ENCODE measurements at regions not wholly inside any gene's neighbourhood (a gene's known extent, or its start where the extent isn't known, plus 50 kb on each side); places are given as distances from the start of the nearest gene placed in this dataset.

GRCh38 chr2:181332044-181332605 is 125.1 kb upstream of the ITGA4 start:
- H4K20me1 ChIP-seq (ENCODE audit: insufficient read depth, low read length): no peaks in the 10 kb centered on the region
- H3K79me2 ChIP-seq (ENCODE audit: insufficient read depth, low read length): no peaks in the 10 kb centered on the region
- ChIA-PET POLR2A (no interaction called here), CTCF (ENCODE audit: low intra/inter-chr PET ratio, low total read pairs) (no interaction called here)
- BruUV-seq (replicated peaks): no TSS peak
- no peaks in the 10 kb centered on the region for H3K36me3 ChIP-seq (replicated peaks in 1 of 2; ENCODE audit: control insufficient read depth in 1 of 2, insufficient read depth in 2 of 2, low read length in 2 of 2)
- no peak for FAIRE-seq
- TF ChIP-seq RFX1 (IDR thresholded peaks at IDR 0.05) (no peak), ZNF749 (CRISPR knock-in tag; IDR thresholded peaks at IDR 0.05; ENCODE audit: borderline replicate concordance) (no peak), NFYC (CRISPR knock-in tag; IDR thresholded peaks at IDR 0.05) (no peak), ATF4 (CRISPR knock-in tag; IDR thresholded peaks at IDR 0.05) (no peak), ZFX (CRISPR knock-in tag; IDR thresholded peaks at IDR 0.05; ENCODE audit: low read depth) (no peak), SIX4 (CRISPR knock-in tag; IDR thresholded peaks at IDR 0.05) (no peak), ZNF577 (CRISPR knock-in tag; IDR thresholded peaks at IDR 0.05; ENCODE audit: borderline replicate concordance, low read depth) (no peak)
- intact Hi-C loops (cut with micrococcal nuclease; ENCODE audit: unreplicated experiment): no loop called here
- no peak for ATAC-seq
- DNase-seq (ENCODE audit: low spot score): no peak
- H3K4me3 ChIP-seq (replicated peaks in 1 of 3; ENCODE audit: insufficient read depth in 1 of 3, low read depth in 2 of 3, low read length in 3 of 3): no peak overlapping the region
- H3K9ac ChIP-seq (ENCODE audit: insufficient read depth, low read depth, low read length): no peak overlapping the region
- no peak overlapping the region for H3K27ac ChIP-seq (ENCODE audit: extremely low read length, insufficient read depth, low read length)
- no peaks in the 10 kb centered on the region for H3K4me1 ChIP-seq (ENCODE audit: insufficient read depth, low read length)
- in situ Hi-C loops (cut with HindIII; ENCODE audit: extremely low pct_ligation_motif_present, low pct_unique_long_range_greater_than_20kb): no loop called here
- H3K9me3 ChIP-seq (ENCODE audit: low read length): no peaks in the 10 kb centered on the region
- WGBS (ENCODE audit: low lambda C conversion rate): 13% methylated on average over 3 of the region's 3 CpGs
- no peaks in the 10 kb centered on the region; a peak in 1 of 5 replicates for H3K27me3 ChIP-seq (ENCODE audit: control insufficient read depth in 1 of 2, insufficient read depth in 2 of 2, low read length in 2 of 2)
- H2AFZ ChIP-seq (ENCODE audit: low read length): no peak overlapping the region
- H3K4me2 ChIP-seq (ENCODE audit: low read depth, low read length): no peak overlapping the region

GRCh38 chr2:181334158-181334826 is 122.9 kb upstream of the ITGA4 start:
- H3K9ac ChIP-seq (ENCODE audit: insufficient read depth, low read depth, low read length): no peak overlapping the region
- in situ Hi-C loops (cut with HindIII; ENCODE audit: extremely low pct_ligation_motif_present, low pct_unique_long_range_greater_than_20kb) (no loop called here), intact Hi-C loops (cut with micrococcal nuclease; ENCODE audit: unreplicated experiment) (no loop called here)
- H3K4me2 ChIP-seq (ENCODE audit: low read depth, low read length): no peak overlapping the region
- no peaks in the 10 kb centered on the region for H4K20me1 ChIP-seq (ENCODE audit: insufficient read depth, low read length)
- POLR2A ChIA-PET: no interaction called here
- FAIRE-seq (no peak), ATAC-seq (no peak), DNase-seq (ENCODE audit: low spot score) (no peak)
- BruUV-seq (replicated peaks): no TSS peak
- H2AFZ ChIP-seq (ENCODE audit: low read length): no peak overlapping the region
- no peaks in the 10 kb centered on the region for H3K9me3 ChIP-seq (ENCODE audit: low read length)
- 6% methylated on average over 4 of the region's 4 CpGs for WGBS (ENCODE audit: low lambda C conversion rate)
- CTCF ChIA-PET (ENCODE audit: low intra/inter-chr PET ratio, low total read pairs): no interaction called here
- H3K79me2 ChIP-seq (ENCODE audit: insufficient read depth, low read length): no peaks in the 10 kb centered on the region
- no peaks in the 10 kb centered on the region for H3K4me1 ChIP-seq (ENCODE audit: insufficient read depth, low read length)
- no peaks in the 10 kb centered on the region; a peak in 1 of 5 replicates for H3K27me3 ChIP-seq (ENCODE audit: control insufficient read depth in 1 of 2, insufficient read depth in 2 of 2, low read length in 2 of 2)
- H3K36me3 ChIP-seq (replicated peaks in 1 of 2; ENCODE audit: control insufficient read depth in 1 of 2, insufficient read depth in 2 of 2, low read length in 2 of 2): no peaks in the 10 kb centered on the region
- H3K4me3 ChIP-seq (replicated peaks in 1 of 3; ENCODE audit: insufficient read depth in 1 of 3, low read depth in 2 of 3, low read length in 3 of 3): no peak overlapping the region
- H3K27ac ChIP-seq (ENCODE audit: extremely low read length, insufficient read depth, low read length): no peak overlapping the region
- no peak for TF ChIP-seq SALL2 (CRISPR knock-in tag; IDR thresholded peaks at IDR 0.05)
- TF ChIP-seq MAZ (IDR thresholded peaks at IDR 0.05; ENCODE audit: borderline replicate concordance, low read depth, low read length): no peak
- TF ChIP-seq MAZ (CRISPR knock-in tag; IDR thresholded peaks at IDR 0.05; ENCODE audit: low read depth): no peak
- no peak for TF ChIP-seq ZNF224 (CRISPR knock-in tag; IDR thresholded peaks at IDR 0.05)
- TF ChIP-seq SIN3B (IDR thresholded peaks at IDR 0.05; ENCODE audit: low read length): no peak
- no peak for TF ChIP-seq ADNP (CRISPR knock-in tag; IDR thresholded peaks at IDR 0.05)
- no peak for TF ChIP-seq POLR2AphosphoS2 (IDR thresholded peaks at IDR 0.05; ENCODE audit: low read depth, low read length)
- no peak for TF ChIP-seq KAT8 (CRISPR knock-in tag; IDR thresholded peaks at IDR 0.05)
- no peak for TF ChIP-seq ZNF644 (CRISPR knock-in tag; IDR thresholded peaks at IDR 0.05; ENCODE audit: low read depth)
- no peak for TF ChIP-seq MEF2D (CRISPR knock-in tag; IDR thresholded peaks at IDR 0.05)

All from HepG2 (cell line).